SK-N-SH treated with all-trans-retinoic acid at 6 μM for 48 hours (cell line): ENCODE measurements at regions not wholly inside any gene's neighbourhood (a gene's known extent, or its start where the extent isn't known, plus 50 kb on each side); places are given as distances from the start of the nearest gene placed in this dataset.

Experiments used
- BACH2 ChIP-seq: fragments of 250-450 bp; sonication (Bioruptor Pico); IDR thresholded peaks from 2 replicates; pipeline ENCODE4 v1.9.0; 2021; ENCODE audit warnings: mild to moderate bottlenecking, borderline replicate concordance
- CREB5 ChIP-seq: fragments of 250-450 bp; sonication (Bioruptor Pico); IDR thresholded peaks from 2 replicates; pipeline ENCODE4 v1.5.1; 2020; ENCODE audit warnings: low read depth, mild to moderate bottlenecking, moderate library complexity
- CSDC2 ChIP-seq: fragments of 250-450 bp; sonication (Bioruptor Pico); IDR thresholded peaks from 2 replicates; pipeline ENCODE4 v1.5.0; 2020; ENCODE audit warnings: mild to moderate bottlenecking, moderate library complexity
- CSRNP3 ChIP-seq: fragments of 250-450 bp; sonication (Bioruptor Pico); IDR thresholded peaks from 2 replicates; pipeline ENCODE4 v1.5.1; 2021; ENCODE audit warnings: mild to moderate bottlenecking, moderate library complexity
- ESRRG ChIP-seq: fragments of 250-450 bp; sonication (Bioruptor Pico); IDR thresholded peaks from 2 replicates; pipeline ENCODE4 v1.6.1; 2021; ENCODE audit warnings: mild to moderate bottlenecking
- ISL1 ChIP-seq: fragments of 250-450 bp; sonication (Bioruptor Pico); IDR thresholded peaks from 2 replicates; pipeline ENCODE4 v2.1.2; 2022; ENCODE audit warnings: mild to moderate bottlenecking, moderate library complexity
- PATZ1 ChIP-seq: fragments of 250-450 bp; sonication (Bioruptor Pico); IDR thresholded peaks from 2 replicates; pipeline ENCODE4 v1.8.0; 2020; ENCODE audit warnings: mild to moderate bottlenecking, moderate library complexity, borderline replicate concordance
- POU6F1 ChIP-seq: fragments of 250-450 bp; sonication (Bioruptor Pico); IDR thresholded peaks from 2 replicates; pipeline ENCODE4 v1.8.0; 2021; ENCODE audit warnings: low read depth, mild to moderate bottlenecking, moderate library complexity, borderline replicate concordance
- RARB ChIP-seq: fragments of 250-450 bp; sonication (Bioruptor Pico); IDR thresholded peaks from 2 replicates; pipeline ENCODE4 v1.8.0; 2021; ENCODE audit warnings: mild to moderate bottlenecking, moderate library complexity
- SNAI2 ChIP-seq: fragments of 250-450 bp; sonication (Bioruptor Pico); IDR thresholded peaks from 2 replicates; pipeline ENCODE4 v1.5.0; 2020; ENCODE audit warnings: mild to moderate bottlenecking, moderate library complexity
- ZFP3 ChIP-seq: fragments of 250-450 bp; sonication (Bioruptor Pico); IDR thresholded peaks from 2 replicates; pipeline ENCODE4 v1.5.0; 2020; ENCODE audit warnings: mild to moderate bottlenecking, moderate library complexity
- ZFP30 ChIP-seq: fragments of 450-650 bp; formaldehyde crosslinking; IDR thresholded peaks from 2 replicates; pipeline ENCODE4 v1.5.0; 2022; ENCODE audit warnings: mild to moderate bottlenecking, moderate library complexity

GRCh38 chr14:27929797-27930347 lies 836.7 kb upstream of the FOXG1 start:
- TF ChIP-seq ZFP3 (no peak), RARB (CRISPR knock-in tag) (no peak), CSRNP3 (CRISPR knock-in tag) (no peak), ZFP30 (no peak), BACH2 (CRISPR knock-in tag) (no peak), PATZ1 (CRISPR knock-in tag) (no peak), POU6F1 (CRISPR knock-in tag) (no peak), ESRRG (CRISPR knock-in tag) (no peak), CREB5 (CRISPR knock-in tag) (no peak), ISL1 (CRISPR knock-in tag) (no peak), CSDC2 (no peak), SNAI2 (no peak)
